HCT116 (cell line): ENCODE measurements at regions not wholly inside any gene's neighbourhood (a gene's known extent, or its start where the extent isn't known, plus 50 kb on each side); places are given as distances from the start of the nearest gene placed in this dataset.

Experiments used
- EGR1 ChIP-seq: IDR thresholded peaks from 2 replicates; pipeline ENCODE4 v1.6.1; 2012; ENCODE audit warnings: low read depth
- EZH2 ChIP-seq: fragments of 200-600 bp; sonication (generic); IDR thresholded peaks from 2 replicates; pipeline ENCODE4 v1.6.1; 2017; ENCODE audit warnings: antibody characterized with exemption, mixed run types
- EZH2phosphoT487 ChIP-seq: fragments of 200-600 bp; IDR thresholded peaks from 2 replicates; pipeline ENCODE4 v1.6.1; 2018; ENCODE audit warnings: antibody characterized with exemption, borderline replicate concordance
- FOSL1 ChIP-seq: IDR thresholded peaks from 2 replicates; pipeline ENCODE4 v1.6.1; 2012; ENCODE audit warnings: low read depth
- POLR2A ChIP-seq: IDR thresholded peaks from 2 replicates; pipeline ENCODE4 v1.7.0; 2011; ENCODE audit warnings: borderline replicate concordance; ENCODE audit not compliant: insufficient read depth, insufficient read length; ENCODE audit errors: extremely low read depth
- POLR2AphosphoS5 ChIP-seq: IDR thresholded peaks from 2 replicates; pipeline ENCODE4 v1.6.1; 2011; ENCODE audit warnings: mild to moderate bottlenecking, low read depth, low read length, moderate library complexity
- RAD21 ChIP-seq: IDR thresholded peaks from 2 replicates; pipeline ENCODE4 v1.6.1; 2012; ENCODE audit warnings: low read depth, mild to moderate bottlenecking
- SRF ChIP-seq: IDR thresholded peaks from 2 replicates; pipeline ENCODE4 v1.6.1; 2012; ENCODE audit warnings: low read depth
- ZFX ChIP-seq: fragments of 450-650 bp; IDR thresholded peaks from 2 replicates; pipeline ENCODE4 v1.6.1; 2017
- TF ChIP-seq, protein P1 (sequence below), 3 experiments: fragments of 200-600 bp in 1 of 3; sonication (generic) in 1 of 3; IDR thresholded peaks in 2 of 3; conservative IDR thresholded peaks in 1 of 3; 2 replicates each; pipeline ENCODE4 v1.5.1; 2012 to 2017; ENCODE audit warnings: low read depth in 2 of 3, low read length in 2 of 3, antibody characterized with exemption in 1 of 3, borderline replicate concordance in 1 of 3, control low read depth in 1 of 3, mild to moderate bottlenecking in 1 of 3, mixed read lengths in 1 of 3, mixed run types in 1 of 3, moderate library complexity in 1 of 3; ENCODE audit not compliant: insufficient read depth in 1 of 3
- TF ChIP-seq, protein P2 (sequence below): IDR thresholded peaks from 2 replicates; pipeline ENCODE4 v1.6.1; 2012
- TF ChIP-seq, protein P3 (sequence below): IDR thresholded peaks from 2 replicates; pipeline ENCODE4 v1.6.1; 2012
- TF ChIP-seq, protein P4 (sequence below): IDR thresholded peaks from 2 replicates; pipeline ENCODE4 v1.6.1; 2012; ENCODE audit warnings: low read depth

DNA sequence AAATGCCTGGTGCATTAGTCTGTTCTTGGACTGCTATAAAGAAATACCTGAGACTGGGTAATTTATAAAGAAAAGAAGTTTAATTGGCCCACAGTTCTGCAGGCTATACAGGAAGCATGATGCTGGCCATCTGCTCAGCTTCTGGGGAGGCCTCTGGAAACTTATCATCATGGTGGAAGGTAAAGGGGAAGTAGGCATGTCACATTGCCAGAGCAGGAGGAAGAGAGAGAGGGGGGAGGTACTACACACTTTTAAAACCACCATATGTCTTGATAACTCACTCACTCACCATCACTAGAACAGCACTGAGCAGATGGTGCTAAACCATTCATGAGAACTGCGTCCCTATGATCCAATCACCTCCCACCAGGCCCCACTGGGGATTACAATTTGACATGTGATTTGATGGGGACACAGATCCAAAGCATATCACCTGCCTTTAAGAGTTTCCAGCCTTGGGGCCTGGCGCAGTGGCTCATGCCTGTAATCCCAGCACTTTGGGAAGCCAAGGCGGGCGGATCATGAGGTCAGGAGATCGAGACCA, 219.0 kb downstream of the KATNAL1 start:
- no peak for TF ChIP-seq EGR1
- no peak for TF ChIP-seq RAD21
- TF ChIP-seq, protein P1, sequence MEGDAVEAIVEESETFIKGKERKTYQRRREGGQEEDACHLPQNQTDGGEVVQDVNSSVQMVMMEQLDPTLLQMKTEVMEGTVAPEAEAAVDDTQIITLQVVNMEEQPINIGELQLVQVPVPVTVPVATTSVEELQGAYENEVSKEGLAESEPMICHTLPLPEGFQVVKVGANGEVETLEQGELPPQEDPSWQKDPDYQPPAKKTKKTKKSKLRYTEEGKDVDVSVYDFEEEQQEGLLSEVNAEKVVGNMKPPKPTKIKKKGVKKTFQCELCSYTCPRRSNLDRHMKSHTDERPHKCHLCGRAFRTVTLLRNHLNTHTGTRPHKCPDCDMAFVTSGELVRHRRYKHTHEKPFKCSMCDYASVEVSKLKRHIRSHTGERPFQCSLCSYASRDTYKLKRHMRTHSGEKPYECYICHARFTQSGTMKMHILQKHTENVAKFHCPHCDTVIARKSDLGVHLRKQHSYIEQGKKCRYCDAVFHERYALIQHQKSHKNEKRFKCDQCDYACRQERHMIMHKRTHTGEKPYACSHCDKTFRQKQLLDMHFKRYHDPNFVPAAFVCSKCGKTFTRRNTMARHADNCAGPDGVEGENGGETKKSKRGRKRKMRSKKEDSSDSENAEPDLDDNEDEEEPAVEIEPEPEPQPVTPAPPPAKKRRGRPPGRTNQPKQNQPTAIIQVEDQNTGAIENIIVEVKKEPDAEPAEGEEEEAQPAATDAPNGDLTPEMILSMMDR (IDR thresholded peaks at IDR 0.05 in 2 of 3, conservative IDR thresholded peaks at IDR 0.05 in 1 of 3; ENCODE audit: borderline replicate concordance in 1 of 3, insufficient read depth in 1 of 3, low read depth in 2 of 3, low read length in 2 of 3), result no peak
- TF ChIP-seq POLR2AphosphoS5, result no peak
- TF ChIP-seq FOSL1, result no peak
- no peak for TF ChIP-seq EZH2
- no peak for TF ChIP-seq SRF
- no peak for TF ChIP-seq POLR2A
- no peak for TF ChIP-seq ZFX
- TF ChIP-seq EZH2phosphoT487, result no peak
- TF ChIP-seq, protein P2, sequence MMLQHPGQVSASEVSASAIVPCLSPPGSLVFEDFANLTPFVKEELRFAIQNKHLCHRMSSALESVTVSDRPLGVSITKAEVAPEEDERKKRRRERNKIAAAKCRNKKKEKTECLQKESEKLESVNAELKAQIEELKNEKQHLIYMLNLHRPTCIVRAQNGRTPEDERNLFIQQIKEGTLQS, result no peak
- TF ChIP-seq, protein P3, sequence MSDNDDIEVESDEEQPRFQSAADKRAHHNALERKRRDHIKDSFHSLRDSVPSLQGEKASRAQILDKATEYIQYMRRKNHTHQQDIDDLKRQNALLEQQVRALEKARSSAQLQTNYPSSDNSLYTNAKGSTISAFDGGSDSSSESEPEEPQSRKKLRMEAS, result no peak
- TF ChIP-seq, protein P4, sequence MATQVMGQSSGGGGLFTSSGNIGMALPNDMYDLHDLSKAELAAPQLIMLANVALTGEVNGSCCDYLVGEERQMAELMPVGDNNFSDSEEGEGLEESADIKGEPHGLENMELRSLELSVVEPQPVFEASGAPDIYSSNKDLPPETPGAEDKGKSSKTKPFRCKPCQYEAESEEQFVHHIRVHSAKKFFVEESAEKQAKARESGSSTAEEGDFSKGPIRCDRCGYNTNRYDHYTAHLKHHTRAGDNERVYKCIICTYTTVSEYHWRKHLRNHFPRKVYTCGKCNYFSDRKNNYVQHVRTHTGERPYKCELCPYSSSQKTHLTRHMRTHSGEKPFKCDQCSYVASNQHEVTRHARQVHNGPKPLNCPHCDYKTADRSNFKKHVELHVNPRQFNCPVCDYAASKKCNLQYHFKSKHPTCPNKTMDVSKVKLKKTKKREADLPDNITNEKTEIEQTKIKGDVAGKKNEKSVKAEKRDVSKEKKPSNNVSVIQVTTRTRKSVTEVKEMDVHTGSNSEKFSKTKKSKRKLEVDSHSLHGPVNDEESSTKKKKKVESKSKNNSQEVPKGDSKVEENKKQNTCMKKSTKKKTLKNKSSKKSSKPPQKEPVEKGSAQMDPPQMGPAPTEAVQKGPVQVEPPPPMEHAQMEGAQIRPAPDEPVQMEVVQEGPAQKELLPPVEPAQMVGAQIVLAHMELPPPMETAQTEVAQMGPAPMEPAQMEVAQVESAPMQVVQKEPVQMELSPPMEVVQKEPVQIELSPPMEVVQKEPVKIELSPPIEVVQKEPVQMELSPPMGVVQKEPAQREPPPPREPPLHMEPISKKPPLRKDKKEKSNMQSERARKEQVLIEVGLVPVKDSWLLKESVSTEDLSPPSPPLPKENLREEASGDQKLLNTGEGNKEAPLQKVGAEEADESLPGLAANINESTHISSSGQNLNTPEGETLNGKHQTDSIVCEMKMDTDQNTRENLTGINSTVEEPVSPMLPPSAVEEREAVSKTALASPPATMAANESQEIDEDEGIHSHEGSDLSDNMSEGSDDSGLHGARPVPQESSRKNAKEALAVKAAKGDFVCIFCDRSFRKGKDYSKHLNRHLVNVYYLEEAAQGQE, result no peak
